ENCODE measurements at regions not wholly inside any gene's neighbourhood (a gene's known extent, or its start where the extent isn't known, plus 50 kb on each side); places are given as distances from the start of the nearest gene placed in this dataset.

DNA sequence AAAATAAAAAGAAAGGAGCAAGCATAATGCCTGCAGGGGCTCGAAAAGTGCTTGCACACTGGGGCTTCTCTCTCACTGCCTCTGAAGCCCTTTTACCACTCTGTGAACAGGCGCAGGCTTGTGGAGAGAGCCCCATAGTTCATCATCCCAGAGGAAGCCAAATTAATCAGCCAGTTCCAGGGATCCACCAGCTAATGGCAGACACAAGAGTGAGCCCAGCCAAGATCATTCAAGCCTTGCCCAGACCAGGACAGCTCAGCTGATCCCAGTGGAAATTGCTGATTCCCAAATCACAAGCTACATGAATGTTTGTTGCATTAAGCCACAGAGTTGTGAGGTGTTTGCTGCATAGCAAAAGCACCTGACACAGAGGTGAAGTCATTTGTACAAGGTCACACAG, 135.3 kb downstream of the CHST1 start:
- Histone ChIP-seq H3K4me1 (ENCODE audit: control insufficient read depth, insufficient read depth, low read length, poor library complexity, severe bottlenecking) (no peaks in the 10 kb centered on the region), H3K36me3 (ENCODE audit: control insufficient read depth, insufficient read depth, low read length) (no peaks in the 10 kb centered on the region), H3K4me3 (ENCODE audit: low read depth, low read length) (no peak overlapping the region), H3K27ac (ENCODE audit: insufficient read depth, low read length, poor library complexity, severe bottlenecking) (no peak overlapping the region), H3K27me3 (ENCODE audit: control insufficient read depth, insufficient read depth, low read length) (no peaks in the 10 kb centered on the region), H3K9me3 (ENCODE audit: control insufficient read depth in 2 of 2, low read length in 2 of 2) (no peaks in the 10 kb centered on the region)
- Mint-ChIP-seq H3K36me3 (no peaks in the 10 kb centered on the region), H3K27ac (no peak overlapping the region), H3K4me1 (no peaks in the 10 kb centered on the region), H3K9me3 (peaks cover 0 to under 1% (median 0%) of the 10 kb centered on the region in 7 donors), H3K27me3 (no peaks in the 10 kb centered on the region), H3K4me3 (no peak overlapping the region)
- DNase-seq = no peak
- ATAC-seq (ENCODE audit: low read depth in 2 of 2) = no peak

DNA sequence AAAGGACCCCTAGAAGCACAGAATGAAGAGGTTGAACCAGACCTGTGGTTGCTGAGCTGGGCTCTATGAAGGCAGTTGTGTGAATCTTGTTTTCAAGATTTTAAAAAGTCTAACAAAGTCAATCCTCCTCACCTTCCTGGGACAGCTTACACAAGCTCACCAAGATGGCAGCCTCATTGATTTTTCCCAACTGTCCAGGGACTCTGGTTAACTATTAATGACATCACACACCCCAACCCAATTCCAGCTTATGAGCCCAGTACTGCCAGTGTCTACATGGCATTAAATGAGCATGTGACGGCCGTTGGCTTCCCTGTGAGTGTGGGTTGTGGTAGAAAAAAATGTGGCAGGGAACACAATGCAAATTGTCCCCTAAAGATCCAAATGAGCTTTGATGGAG, 137.0 kb downstream of the CHST1 start:
- peaks cover 0 to 5% (median 3%) of the 10 kb centered on the region in 7 donors for H3K9me3 Mint-ChIP-seq
- H3K27me3 ChIP-seq (ENCODE audit: control insufficient read depth, insufficient read depth, low read length) = no peaks in the 10 kb centered on the region
- H3K36me3 ChIP-seq (ENCODE audit: control insufficient read depth, insufficient read depth, low read length) = no peaks in the 10 kb centered on the region
- H3K4me3 ChIP-seq (ENCODE audit: low read depth, low read length) = no peak overlapping the region
- H3K27me3 Mint-ChIP-seq = no peaks in the 10 kb centered on the region
- H3K36me3 Mint-ChIP-seq = no peaks in the 10 kb centered on the region
- no peak overlapping the region for H3K27ac ChIP-seq (ENCODE audit: insufficient read depth, low read length, poor library complexity, severe bottlenecking)
- no peak for DNase-seq
- no peaks in the 10 kb centered on the region for H3K4me1 ChIP-seq (ENCODE audit: control insufficient read depth, insufficient read depth, low read length, poor library complexity, severe bottlenecking)
- H3K9me3 ChIP-seq (ENCODE audit: control insufficient read depth in 2 of 2, low read length in 2 of 2) = no peaks in the 10 kb centered on the region
- H3K4me1 Mint-ChIP-seq = no peaks in the 10 kb centered on the region
- H3K27ac Mint-ChIP-seq = no peak overlapping the region
- no peak for ATAC-seq (ENCODE audit: low read depth in 2 of 2)
- no peak overlapping the region for H3K4me3 Mint-ChIP-seq

DNA sequence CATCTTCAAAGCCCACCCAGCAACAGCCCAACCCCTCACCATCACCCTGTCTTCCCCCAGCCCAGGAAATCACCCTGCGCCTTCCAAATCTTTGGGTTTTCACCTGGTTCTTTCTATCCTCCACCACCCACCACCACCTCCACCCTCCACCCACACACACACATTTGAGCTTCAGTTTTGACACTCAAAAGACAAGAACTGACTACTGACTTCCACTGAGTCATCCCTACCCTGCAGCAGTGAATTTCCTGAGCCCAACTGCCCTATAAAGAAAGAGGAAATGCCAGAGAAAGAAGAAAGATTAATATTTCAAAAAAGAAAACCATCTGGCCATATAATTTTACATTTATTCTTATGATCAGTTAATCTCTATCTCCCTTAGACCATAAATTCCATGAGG, 137.5 kb downstream of the CHST1 start:
- Histone ChIP-seq H3K4me1 (ENCODE audit: control insufficient read depth, insufficient read depth, low read length, poor library complexity, severe bottlenecking) (no peaks in the 10 kb centered on the region), H3K36me3 (ENCODE audit: control insufficient read depth, insufficient read depth, low read length) (no peaks in the 10 kb centered on the region), H3K27me3 (ENCODE audit: control insufficient read depth, insufficient read depth, low read length) (no peaks in the 10 kb centered on the region), H3K9me3 (ENCODE audit: control insufficient read depth in 2 of 2, low read length in 2 of 2) (no peaks in the 10 kb centered on the region), H3K4me3 (ENCODE audit: low read depth, low read length) (no peak overlapping the region), H3K27ac (ENCODE audit: insufficient read depth, low read length, poor library complexity, severe bottlenecking) (no peak overlapping the region)
- peaks cover 0 to 9% (median 3%) of the 10 kb centered on the region in 7 donors for H3K9me3 Mint-ChIP-seq
- H3K36me3 Mint-ChIP-seq = no peaks in the 10 kb centered on the region
- ATAC-seq (ENCODE audit: low read depth in 2 of 2) (no peak), DNase-seq (peak in 1 of 3 donors; percentile 6)
- no peaks in the 10 kb centered on the region for H3K27me3 Mint-ChIP-seq
- H3K4me3 Mint-ChIP-seq = no peak overlapping the region
- H3K4me1 Mint-ChIP-seq = no peaks in the 10 kb centered on the region
- H3K27ac Mint-ChIP-seq = no peak overlapping the region

DNA sequence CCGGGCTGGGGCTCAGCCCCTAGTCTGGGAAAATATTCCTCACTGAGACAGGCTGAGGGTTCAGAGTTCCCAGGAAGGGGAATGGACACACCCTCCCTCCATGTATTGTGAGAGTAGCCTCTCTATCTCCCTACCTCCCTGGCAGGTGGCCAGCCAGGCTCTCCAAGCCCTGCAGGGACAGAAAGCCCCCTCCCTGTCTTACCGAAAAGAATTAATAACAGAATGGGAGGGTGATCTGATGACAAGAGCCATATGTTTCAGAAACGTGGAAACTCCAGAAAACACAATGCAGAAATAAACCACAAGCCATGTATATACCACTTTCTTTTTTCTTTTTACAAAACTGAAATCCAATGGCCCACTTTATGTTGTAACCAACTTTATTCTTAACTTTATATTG, 140.0 kb downstream of the CHST1 start:
- Mint-ChIP-seq H3K4me3 (no peak overlapping the region), H3K27ac (no peak overlapping the region), H3K9me3 (peaks cover 3 to 16% (median 5%) of the 10 kb centered on the region in 7 donors), H3K36me3 (no peaks in the 10 kb centered on the region), H3K4me1 (no peaks in the 10 kb centered on the region), H3K27me3 (no peaks in the 10 kb centered on the region)
- Histone ChIP-seq H3K4me1 (ENCODE audit: control insufficient read depth, insufficient read depth, low read length, poor library complexity, severe bottlenecking) (no peaks in the 10 kb centered on the region), H3K27me3 (ENCODE audit: control insufficient read depth, insufficient read depth, low read length) (no peaks in the 10 kb centered on the region), H3K36me3 (ENCODE audit: control insufficient read depth, insufficient read depth, low read length) (no peaks in the 10 kb centered on the region), H3K9me3 (ENCODE audit: control insufficient read depth in 2 of 2, low read length in 2 of 2) (peaks cover 0 to 6% of the 10 kb centered on the region in 2 experiments), H3K4me3 (ENCODE audit: low read depth, low read length) (no peak overlapping the region), H3K27ac (ENCODE audit: insufficient read depth, low read length, poor library complexity, severe bottlenecking) (no peak overlapping the region)
- ATAC-seq (ENCODE audit: low read depth in 2 of 2) (no peak), DNase-seq (no peak)

- Mint-ChIP-seq H3K4me3 (no peak overlapping the region), H3K36me3 (no peaks in the 10 kb centered on the region), H3K9me3 (peaks cover 3 to 16% (median 5%) of the 10 kb centered on the region in 7 donors), H3K27ac (no peak overlapping the region), H3K4me1 (no peaks in the 10 kb centered on the region), H3K27me3 (no peaks in the 10 kb centered on the region)
- no peaks in the 10 kb centered on the region for H3K36me3 ChIP-seq (ENCODE audit: control insufficient read depth, insufficient read depth, low read length)
- peaks cover 0 to 6% of the 10 kb centered on the region in 2 experiments for H3K9me3 ChIP-seq (ENCODE audit: control insufficient read depth in 2 of 2, low read length in 2 of 2)
- no peak overlapping the region for H3K27ac ChIP-seq (ENCODE audit: insufficient read depth, low read length, poor library complexity, severe bottlenecking)
- H3K4me1 ChIP-seq (ENCODE audit: control insufficient read depth, insufficient read depth, low read length, poor library complexity, severe bottlenecking) = no peaks in the 10 kb centered on the region
- DNase-seq (no peak), ATAC-seq (ENCODE audit: low read depth in 2 of 2) (no peak)
- H3K27me3 ChIP-seq (ENCODE audit: control insufficient read depth, insufficient read depth, low read length) = no peaks in the 10 kb centered on the region
- H3K4me3 ChIP-seq (ENCODE audit: low read depth, low read length) = no peak overlapping the region
These were observed 141.7 kb downstream of the CHST1 start for GRCh38 chr11:45523760-45524159.

DNA sequence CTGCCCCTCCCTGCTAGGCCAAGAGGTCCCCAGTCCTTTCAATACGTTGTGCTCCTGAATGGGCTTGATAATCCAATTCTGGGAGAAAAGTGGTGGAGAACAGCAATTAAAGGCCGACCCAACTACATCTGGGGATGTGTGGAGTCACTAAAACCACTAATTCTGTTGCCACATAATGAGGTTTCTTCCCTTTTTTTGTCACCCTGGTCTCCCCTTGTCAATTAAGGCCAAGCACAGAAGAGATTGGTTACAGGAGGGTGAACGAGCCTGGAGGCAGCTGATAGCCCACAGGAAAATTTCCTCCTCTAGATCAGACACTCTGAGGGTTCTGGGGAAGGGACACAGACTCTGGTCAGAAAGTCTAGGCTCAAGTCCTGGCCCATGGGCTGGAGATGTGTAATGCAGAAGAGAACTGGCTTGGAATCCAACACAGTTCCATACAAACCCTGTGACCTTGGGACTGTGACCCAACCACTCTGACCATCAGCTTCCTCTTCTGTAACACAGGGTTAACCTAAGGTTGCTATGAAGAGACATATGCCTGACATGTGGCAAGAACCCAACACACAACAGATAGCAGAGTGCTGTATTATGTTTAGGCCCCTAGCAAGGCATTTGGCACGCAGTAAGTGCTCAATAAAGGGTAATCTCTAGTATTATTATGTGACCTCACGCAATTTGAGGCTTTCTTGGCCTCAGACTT, 146.4 kb downstream of the CHST1 start:
- H3K27ac ChIP-seq (ENCODE audit: insufficient read depth, low read length, poor library complexity, severe bottlenecking) = no peak overlapping the region
- Mint-ChIP-seq H3K4me1 (no peaks in the 10 kb centered on the region), H3K27ac (no peak overlapping the region), H3K27me3 (no peaks in the 10 kb centered on the region), H3K36me3 (no peaks in the 10 kb centered on the region), H3K4me3 (no peak overlapping the region), H3K9me3 (peaks cover 0 to 16% (median 2%) of the 10 kb centered on the region in 7 donors)
- H3K9me3 ChIP-seq (ENCODE audit: control insufficient read depth in 2 of 2, low read length in 2 of 2) = peaks cover 0 to 6% of the 10 kb centered on the region in 2 experiments
- H3K36me3 ChIP-seq (ENCODE audit: control insufficient read depth, insufficient read depth, low read length) = no peaks in the 10 kb centered on the region
- no peak overlapping the region for H3K4me3 ChIP-seq (ENCODE audit: low read depth, low read length)
- ATAC-seq (ENCODE audit: low read depth in 2 of 2) (no peak), DNase-seq (no peak)
- H3K27me3 ChIP-seq (ENCODE audit: control insufficient read depth, insufficient read depth, low read length) = no peaks in the 10 kb centered on the region
- no peaks in the 10 kb centered on the region for H3K4me1 ChIP-seq (ENCODE audit: control insufficient read depth, insufficient read depth, low read length, poor library complexity, severe bottlenecking)

DNA sequence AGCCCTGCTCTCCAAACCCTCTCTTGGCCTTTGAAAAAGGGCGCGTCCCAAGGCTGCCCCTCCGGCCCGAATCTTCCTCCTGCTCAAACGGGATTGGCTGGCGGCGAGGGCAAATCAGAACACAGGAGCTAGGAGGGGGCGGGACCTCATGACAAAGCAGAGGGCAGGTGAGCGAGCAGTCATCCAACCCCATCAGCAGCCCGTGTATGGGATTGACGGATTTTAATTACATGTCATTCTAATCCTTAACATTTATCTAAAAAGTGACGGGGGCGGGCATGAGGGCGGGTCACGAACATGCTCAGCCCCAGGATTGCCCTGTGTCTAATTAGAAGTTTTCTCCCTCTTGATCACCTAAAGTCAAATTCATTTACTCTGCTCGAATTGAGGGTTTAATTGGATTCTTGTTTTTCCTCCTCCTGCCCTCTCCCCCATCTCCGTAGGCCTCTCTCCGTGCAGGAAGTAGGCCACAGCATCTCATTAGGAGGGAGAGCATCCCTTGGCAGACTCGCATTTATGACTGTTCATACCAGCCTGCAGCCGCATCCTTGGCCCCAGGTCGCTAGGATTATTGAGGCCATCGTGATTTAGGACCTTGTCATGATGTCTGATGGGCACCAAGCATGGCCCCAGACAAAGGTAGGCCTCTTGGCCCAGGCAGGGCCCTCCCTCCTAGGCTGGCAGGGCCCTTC, 147.1 kb downstream of the CHST1 start:
- Histone ChIP-seq H3K4me3 (ENCODE audit: low read depth, low read length) (no peak overlapping the region), H3K36me3 (ENCODE audit: control insufficient read depth, insufficient read depth, low read length) (no peaks in the 10 kb centered on the region), H3K27me3 (ENCODE audit: control insufficient read depth, insufficient read depth, low read length) (no peaks in the 10 kb centered on the region), H3K4me1 (ENCODE audit: control insufficient read depth, insufficient read depth, low read length, poor library complexity, severe bottlenecking) (no peaks in the 10 kb centered on the region), H3K27ac (ENCODE audit: insufficient read depth, low read length, poor library complexity, severe bottlenecking) (no peak overlapping the region), H3K9me3 (ENCODE audit: control insufficient read depth in 2 of 2, low read length in 2 of 2) (peaks cover 0 to 6% of the 10 kb centered on the region in 2 experiments)
- Mint-ChIP-seq H3K27ac (no peak overlapping the region), H3K4me3 (no peak overlapping the region), H3K4me1 (no peaks in the 10 kb centered on the region), H3K27me3 (no peaks in the 10 kb centered on the region), H3K9me3 (peaks cover 0 to 10% (median 2%) of the 10 kb centered on the region in 7 donors), H3K36me3 (no peaks in the 10 kb centered on the region)
- ATAC-seq (ENCODE audit: low read depth in 2 of 2) (no peak), DNase-seq (no peak)
